ENCODE measurements at regions not wholly inside any gene's neighbourhood (a gene's known extent, or its start where the extent isn't known, plus 50 kb on each side); places are given as distances from the start of the nearest gene placed in this dataset.

- TF ChIP-seq CTCF (IDR thresholded peaks at IDR 0.05) (no peak), POLR2A (IDR thresholded peaks at IDR 0.05) (no peak)
Measured at GRCh38 chrX:125762954-125763353, 403.1 kb downstream of the DCAF12L2 start.
